PFSK-1 (cell line): ENCODE measurements at regions not wholly inside any gene's neighbourhood (a gene's known extent, or its start where the extent isn't known, plus 50 kb on each side); places are given as distances from the start of the nearest gene placed in this dataset.

Source experiments
- FOXP2 ChIP-seq: optimal IDR thresholded peaks from 2 replicates; pipeline ENCODE3; 2011; ENCODE audit warnings: borderline replicate concordance, control low read depth, inconsistent platforms; ENCODE audit not compliant: insufficient read depth; ENCODE audit errors: extremely low read length, extremely low read depth
- POLR2AphosphoS5 ChIP-seq: IDR thresholded peaks from 2 replicates; pipeline ENCODE4 v1.6.1; 2012; ENCODE audit warnings: low read depth, mild to moderate bottlenecking, control low read depth, low read length, moderate library complexity
- SIN3A ChIP-seq: IDR thresholded peaks from 2 replicates; pipeline ENCODE4 v1.6.1; 2012; ENCODE audit warnings: mild to moderate bottlenecking, low read length, moderate library complexity, borderline replicate concordance; ENCODE audit not compliant: insufficient read depth
- TAF1 ChIP-seq: IDR thresholded peaks from 2 replicates; pipeline ENCODE4 v1.6.1; 2012; ENCODE audit warnings: low read length, control low read depth, borderline replicate concordance; ENCODE audit not compliant: insufficient read depth
- TF ChIP-seq, protein P1 (sequence below), 2 experiments: IDR thresholded peaks; 2 replicates each; pipeline versions ENCODE4 v1.6.1 to v1.8.0; 2011 to 2012; ENCODE audit warnings: low read depth in 2 of 2, low read length in 2 of 2, control low read depth in 1 of 2, inconsistent platforms in 1 of 2, mild to moderate bottlenecking in 1 of 2, moderate library complexity in 1 of 2; ENCODE audit not compliant: insufficient read depth in 1 of 2

DNA sequence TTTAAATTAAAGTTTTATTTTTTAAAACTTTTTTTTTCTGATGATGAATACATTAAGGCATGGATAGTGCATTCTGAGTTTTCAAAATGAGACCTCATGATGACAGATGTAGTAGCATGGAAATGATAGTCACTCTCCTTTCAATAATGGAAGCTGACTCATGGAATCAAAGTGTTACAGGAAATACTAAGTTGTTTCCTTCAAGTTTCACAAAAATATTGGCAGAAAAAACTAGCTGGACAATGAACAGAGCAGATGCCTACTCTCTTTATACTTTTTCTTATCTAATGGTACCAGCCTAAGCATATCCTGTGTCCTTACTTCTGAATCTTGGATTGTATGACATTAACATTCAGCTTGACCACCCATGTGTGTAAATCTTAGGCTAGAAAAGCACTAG lies 1337.3 kb downstream of the PCDH9 start:
- TF ChIP-seq, protein P1, sequence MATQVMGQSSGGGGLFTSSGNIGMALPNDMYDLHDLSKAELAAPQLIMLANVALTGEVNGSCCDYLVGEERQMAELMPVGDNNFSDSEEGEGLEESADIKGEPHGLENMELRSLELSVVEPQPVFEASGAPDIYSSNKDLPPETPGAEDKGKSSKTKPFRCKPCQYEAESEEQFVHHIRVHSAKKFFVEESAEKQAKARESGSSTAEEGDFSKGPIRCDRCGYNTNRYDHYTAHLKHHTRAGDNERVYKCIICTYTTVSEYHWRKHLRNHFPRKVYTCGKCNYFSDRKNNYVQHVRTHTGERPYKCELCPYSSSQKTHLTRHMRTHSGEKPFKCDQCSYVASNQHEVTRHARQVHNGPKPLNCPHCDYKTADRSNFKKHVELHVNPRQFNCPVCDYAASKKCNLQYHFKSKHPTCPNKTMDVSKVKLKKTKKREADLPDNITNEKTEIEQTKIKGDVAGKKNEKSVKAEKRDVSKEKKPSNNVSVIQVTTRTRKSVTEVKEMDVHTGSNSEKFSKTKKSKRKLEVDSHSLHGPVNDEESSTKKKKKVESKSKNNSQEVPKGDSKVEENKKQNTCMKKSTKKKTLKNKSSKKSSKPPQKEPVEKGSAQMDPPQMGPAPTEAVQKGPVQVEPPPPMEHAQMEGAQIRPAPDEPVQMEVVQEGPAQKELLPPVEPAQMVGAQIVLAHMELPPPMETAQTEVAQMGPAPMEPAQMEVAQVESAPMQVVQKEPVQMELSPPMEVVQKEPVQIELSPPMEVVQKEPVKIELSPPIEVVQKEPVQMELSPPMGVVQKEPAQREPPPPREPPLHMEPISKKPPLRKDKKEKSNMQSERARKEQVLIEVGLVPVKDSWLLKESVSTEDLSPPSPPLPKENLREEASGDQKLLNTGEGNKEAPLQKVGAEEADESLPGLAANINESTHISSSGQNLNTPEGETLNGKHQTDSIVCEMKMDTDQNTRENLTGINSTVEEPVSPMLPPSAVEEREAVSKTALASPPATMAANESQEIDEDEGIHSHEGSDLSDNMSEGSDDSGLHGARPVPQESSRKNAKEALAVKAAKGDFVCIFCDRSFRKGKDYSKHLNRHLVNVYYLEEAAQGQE (IDR thresholded peaks at IDR 0.05; ENCODE audit: insufficient read depth in 1 of 2, low read depth in 2 of 2, low read length in 2 of 2) = no peak
- TF ChIP-seq SIN3A (no peak), FOXP2 (no peak), POLR2AphosphoS5 (no peak), TAF1 (no peak)
